22Rv1 (cell line): ENCODE measurements at regions not wholly inside any gene's neighbourhood (a gene's known extent, or its start where the extent isn't known, plus 50 kb on each side); places are given as distances from the start of the nearest gene placed in this dataset.

Source experiments
- ZFX ChIP-seq: fragments of 450-650 bp; IDR thresholded peaks from 2 replicates; pipeline ENCODE4 v1.6.1; 2017; ENCODE audit warnings: antibody characterized with exemption, borderline replicate concordance
- TF ChIP-seq, protein P1 (sequence below): fragments of 450-650 bp; IDR thresholded peaks from 2 replicates; pipeline ENCODE4 v1.5.1; 2017; ENCODE audit warnings: mild to moderate bottlenecking

DNA sequence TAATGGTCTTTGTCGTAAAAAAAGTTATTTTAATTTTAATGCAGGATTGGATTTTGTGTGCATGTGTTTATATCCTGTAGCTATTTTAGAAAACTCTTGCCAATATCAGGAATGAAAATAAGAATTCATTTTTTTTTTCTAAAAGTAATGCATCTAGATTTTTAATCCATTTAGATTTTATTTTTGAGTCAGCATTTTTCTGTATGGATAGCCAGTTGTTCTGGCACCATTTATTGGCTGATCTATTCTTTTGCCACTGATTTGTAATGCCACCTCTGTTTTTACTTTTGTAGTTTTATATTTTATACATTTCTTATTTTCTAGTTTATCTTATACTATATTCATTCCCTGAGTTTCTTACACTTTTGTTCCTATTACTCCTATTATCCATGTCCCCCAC, 343.0 kb downstream of the FOXG1 start:
- TF ChIP-seq, protein P1, sequence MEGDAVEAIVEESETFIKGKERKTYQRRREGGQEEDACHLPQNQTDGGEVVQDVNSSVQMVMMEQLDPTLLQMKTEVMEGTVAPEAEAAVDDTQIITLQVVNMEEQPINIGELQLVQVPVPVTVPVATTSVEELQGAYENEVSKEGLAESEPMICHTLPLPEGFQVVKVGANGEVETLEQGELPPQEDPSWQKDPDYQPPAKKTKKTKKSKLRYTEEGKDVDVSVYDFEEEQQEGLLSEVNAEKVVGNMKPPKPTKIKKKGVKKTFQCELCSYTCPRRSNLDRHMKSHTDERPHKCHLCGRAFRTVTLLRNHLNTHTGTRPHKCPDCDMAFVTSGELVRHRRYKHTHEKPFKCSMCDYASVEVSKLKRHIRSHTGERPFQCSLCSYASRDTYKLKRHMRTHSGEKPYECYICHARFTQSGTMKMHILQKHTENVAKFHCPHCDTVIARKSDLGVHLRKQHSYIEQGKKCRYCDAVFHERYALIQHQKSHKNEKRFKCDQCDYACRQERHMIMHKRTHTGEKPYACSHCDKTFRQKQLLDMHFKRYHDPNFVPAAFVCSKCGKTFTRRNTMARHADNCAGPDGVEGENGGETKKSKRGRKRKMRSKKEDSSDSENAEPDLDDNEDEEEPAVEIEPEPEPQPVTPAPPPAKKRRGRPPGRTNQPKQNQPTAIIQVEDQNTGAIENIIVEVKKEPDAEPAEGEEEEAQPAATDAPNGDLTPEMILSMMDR, result no peak
- no peak for TF ChIP-seq ZFX
